ENCODE measurements at regions not wholly inside any gene's neighbourhood (a gene's known extent, or its start where the extent isn't known, plus 50 kb on each side); places are given as distances from the start of the nearest gene placed in this dataset.

DNA sequence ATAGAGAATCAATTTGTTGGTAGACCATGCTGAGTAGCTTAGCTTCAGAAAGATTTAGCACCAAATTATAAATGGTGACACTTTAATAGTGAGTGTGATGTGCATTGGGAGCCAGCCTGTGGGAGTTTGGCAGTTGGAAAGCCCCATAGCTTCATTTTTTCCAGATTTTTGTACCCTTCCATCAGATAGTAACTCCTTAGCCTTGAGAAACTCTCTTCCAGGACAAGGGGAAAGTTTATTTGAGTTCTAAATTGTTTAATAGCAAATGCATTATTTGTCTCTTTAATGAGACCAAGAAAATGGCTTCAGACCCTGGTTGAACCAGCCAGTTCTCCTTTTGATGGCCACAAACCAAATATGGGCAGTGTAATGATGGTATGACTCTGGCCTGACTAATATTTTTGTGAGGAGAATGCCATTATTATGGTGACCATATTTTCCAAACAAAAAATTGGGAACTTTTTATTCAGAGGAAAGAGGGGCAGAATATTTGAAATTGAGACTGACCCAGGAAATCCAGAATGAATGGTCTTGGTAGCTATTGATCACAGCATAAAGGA is 49.8 kb downstream of the PLCE1 start:
- DNase-seq, result no peak

DNA sequence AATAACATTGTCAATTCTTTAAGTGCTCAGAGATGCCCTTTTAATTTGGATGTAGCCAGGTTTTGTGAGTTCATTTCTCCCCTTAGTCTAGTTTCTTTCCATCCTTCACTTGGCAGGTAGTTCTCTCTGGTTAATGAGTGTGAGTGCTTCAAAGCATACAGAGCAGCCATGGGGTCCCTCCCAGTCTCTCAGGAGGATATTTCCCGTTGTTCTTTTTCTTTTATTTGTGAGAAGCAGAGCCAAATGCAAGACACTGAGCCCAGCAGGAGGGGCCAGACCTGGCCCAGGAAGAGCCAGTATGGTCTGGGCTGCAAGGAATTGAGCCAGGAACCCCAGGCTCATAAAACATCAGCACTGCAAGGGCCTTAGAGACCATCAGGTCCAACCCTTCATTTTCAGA is 52.4 kb downstream of the PLCE1 start:
- no peak for DNase-seq

DNA sequence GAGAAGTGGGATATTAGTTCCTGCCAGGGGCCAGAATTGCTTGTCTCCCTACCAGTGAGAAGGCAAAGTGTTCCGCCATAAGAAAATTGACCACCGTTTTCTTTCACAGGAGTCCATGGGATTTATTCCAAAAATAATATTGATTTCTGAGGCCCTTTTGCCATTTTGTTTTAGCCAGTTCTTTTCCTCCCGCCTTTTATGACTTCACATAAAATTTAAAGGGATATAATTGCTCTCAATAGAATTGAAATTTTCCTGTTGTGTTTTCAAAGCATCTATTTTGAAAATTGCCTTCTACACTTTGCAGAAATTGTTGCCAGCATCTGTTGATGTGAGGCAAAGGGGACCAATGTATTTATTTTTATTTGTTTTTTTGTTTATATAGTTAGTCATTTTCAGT is 53.6 kb downstream of the PLCE1 start:
- no peak for DNase-seq

DNA sequence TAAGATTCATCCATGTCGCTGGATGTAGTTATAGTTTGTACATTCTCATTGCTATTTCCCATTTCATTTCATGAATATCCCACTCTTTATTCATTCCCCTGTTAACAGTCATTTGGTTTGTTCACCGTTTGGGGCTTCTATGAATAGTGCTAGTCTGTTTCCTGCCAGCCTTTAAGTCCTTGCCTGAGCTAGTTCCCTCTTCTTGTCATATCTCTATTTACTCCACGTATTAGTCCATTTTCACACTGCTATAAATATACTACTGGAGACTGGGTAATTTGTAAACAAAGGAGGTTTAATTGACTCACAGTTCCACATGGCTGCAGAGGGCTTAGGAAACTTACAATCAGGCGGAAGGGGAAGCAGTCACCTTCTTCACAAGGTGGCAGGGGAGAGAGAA is 56.2 kb downstream of the PLCE1 start:
- no peak for DNase-seq

DNA sequence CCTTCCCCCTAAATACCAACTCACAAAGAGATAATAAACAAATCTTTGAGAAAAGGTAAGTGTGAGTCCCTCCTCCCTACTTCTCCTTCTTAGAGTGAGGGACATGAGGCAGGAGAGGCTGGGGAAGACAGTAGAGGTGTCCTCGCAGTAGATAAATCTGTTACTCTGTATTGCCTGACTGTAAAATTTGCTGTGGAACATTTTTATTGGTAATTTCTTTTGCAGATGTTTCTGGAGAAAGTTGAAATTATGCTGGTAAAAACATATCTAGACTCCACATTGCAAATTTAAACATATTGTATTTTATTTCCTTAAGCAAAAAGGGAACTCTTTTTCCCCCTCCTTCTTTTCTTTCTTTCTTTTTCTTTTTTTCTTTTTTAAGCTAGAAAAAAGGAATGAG is 58.5 kb downstream of the PLCE1 start:
- DNase-seq, result no peak

DNA sequence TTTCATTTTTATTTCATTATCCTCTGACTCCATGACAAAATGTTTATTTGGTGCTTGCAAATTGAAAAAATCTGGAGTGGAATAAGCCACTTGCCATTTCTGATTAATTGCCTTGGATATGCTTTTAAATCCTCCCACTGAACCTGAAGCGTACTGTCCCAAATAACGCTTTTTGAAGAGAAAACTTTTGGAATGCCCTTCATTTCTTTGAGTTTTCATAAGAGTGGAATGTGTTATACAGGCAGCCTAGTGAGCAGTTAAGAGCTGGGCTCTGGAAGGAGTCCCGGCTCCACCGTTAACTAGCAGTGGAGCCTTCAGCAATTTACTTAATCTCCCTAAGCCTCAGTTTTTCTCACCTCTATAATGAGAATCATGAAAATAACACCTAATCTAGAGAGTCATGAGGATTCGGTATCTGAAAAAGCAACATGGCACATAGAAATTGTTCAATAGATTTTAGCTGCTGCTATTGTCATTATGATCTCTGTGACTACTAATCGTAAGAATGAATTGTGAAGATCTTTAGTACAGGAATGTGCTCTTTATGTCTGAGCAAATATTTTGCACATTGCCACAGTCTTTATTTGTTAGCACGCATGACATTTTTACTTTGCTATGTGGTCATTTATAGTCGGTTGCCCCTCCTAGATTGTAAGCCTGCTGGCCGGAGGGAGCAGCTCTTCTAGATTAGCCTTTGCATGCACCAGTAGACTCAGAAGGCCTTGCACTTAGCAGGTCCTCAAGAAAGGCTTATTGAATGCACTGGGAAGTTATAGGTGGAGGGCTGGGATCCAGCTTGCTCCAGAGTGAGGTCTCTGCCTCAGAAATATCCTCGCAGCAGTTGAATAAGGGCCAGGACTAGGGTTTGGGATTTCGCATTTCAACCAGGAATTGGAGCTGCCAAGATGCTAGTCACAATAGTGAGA is 59.4 kb downstream of the PLCE1 start:
- peak in 4 of 56 donors; percentile 2 to 10 (median 4) for DNase-seq

DNA sequence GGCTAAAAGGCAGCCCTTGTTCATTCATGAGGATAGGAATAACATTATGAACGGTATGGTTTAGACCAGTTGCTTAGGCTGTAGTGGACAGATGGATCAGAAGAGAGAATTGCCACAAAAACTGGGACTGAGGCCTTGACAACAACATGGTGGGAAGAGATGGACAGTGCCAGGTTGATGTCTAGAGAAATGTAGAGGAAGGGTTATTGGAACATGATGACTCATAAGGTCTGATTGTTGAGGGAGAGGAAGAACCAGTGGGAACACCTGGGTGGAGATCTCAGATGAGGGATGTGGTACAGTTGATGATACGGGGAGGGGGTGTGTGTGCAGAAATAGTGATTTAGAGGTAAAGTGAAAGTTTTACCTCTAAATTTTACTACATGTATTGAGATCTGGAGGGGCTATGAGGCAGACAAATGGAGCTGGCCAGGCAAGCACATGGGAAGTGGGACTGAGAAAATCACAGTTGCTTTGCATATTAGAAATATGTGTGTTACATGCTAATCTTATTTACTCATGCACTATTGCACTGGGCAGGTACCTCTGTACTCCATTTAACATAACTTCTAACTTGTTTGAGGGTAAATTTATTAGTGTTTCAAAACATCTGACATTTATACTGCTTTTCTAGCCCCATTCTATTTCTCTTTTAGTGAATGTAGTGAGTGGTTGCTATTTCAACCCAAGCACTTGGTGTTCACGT is 65.6 kb downstream of the PLCE1 start:
- no peak for DNase-seq

DNA sequence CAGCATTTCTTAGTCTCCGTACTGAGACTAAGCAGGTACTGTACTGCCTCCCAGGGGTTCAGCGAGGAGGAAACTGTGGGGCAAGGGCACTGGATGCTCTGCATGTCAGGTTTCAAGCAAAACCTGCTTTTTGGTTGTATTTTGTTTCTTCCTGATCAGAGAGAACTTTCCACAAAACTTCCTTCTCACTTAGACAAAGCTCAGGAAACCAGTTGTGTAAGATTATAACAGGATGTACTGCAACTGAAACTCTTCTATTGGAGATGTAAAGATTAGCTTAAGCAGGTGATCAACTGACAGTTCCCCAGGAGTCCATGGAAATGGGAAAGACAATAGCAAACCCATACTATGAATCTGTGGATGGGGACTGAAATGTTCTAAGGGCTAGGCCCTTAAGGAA is 67.3 kb downstream of the PLCE1 start:
- DNase-seq, result no peak

DNA sequence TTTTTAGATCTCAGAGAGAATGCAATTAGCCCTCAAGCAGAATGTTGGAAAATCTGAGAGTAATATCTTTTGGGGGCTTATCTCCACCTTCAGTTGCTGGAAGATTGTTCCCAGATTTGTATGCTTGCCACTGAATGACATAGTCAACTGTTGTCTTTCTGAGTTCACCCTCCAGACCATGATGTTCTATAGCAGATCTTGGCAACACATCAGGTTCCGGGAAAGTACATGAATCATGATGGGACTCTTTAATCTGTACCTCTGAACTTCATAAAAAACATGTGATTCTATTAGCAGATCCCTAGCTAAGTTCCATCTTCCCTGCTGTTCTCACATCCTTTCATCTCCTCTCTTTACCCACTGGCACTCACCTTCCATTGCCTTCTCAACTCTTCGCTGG is 68.9 kb downstream of the PLCE1 start:
- no peak for DNase-seq

DNA sequence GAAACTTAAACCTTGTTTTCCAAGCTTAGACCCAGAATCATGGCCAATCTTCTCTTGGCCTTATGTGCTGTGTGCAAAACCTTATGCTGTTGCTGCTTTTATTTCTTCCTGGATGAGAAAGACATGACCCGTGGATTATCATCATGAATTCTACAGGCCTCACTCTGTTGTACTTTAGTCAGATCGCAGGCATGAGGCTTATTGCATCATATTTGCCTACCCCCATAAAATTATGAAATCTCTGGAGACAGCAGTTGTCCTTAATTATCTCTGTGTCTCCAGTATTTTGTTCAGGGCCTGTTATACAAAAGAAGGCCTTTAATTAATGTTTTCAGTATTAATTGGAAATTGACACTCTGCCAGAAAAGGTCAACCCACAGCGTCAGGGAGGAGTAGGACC is 71.6 kb downstream of the PLCE1 start:
- DNase-seq, result no peak

DNA sequence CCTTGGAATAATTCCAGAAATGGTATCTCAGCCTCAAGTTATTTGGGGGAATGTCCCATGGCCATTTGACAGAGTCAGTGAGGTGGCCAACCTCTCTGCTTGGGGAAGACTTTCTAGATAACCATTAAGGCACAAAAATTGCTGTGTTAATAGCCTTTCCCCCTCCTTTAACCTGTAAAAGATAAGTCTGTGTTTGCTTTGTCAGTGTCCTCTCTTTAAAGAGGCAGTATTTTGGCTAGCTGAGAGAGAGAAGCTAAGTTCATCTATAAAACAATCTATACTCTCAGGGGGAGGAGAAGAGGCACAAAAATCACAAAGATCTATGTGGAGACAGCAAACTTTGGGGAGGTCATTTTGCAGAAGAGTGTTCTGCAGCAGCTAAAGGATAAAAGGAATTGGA is 72.1 kb downstream of the PLCE1 start:
- no peak for DNase-seq

DNA sequence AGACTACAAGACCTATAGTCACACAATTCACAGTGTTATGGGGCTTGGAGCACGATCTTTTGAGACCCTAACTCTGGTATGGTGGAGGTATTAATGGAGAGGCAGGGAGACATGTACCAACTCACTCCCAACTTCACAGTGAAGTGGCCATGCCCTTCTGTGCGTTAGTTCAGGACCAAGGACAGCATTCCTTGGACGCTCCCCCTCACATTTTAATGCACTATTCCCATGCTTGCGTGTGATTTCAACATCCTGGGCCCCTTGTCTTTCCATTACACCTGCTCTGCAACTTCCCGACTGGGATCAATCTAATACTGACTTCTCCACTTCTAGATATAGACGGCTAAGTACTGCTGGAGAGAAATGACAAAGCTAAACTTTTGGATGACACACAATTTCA is 72.7 kb downstream of the PLCE1 start:
- no peak for DNase-seq

DNA sequence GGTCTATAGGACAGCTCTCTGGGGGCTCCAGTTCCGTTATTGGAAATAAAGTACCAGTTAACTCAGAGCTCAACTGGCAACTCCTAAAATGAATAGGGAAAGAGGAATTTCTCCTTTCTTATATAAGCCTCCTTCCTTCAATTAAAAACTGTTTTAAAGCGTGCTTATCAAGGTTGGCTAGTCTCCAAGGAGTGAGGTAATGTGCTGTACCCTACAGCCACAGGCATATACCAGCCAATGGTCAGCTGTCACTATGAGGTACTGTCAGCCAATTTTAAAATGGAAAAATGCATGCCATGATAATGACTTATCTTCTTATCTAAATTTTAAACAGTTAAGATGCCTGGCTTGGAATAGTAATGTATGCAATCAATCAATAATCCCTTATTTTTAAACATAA is 76.2 kb downstream of the PLCE1 start:
- DNase-seq, result no peak

DNA sequence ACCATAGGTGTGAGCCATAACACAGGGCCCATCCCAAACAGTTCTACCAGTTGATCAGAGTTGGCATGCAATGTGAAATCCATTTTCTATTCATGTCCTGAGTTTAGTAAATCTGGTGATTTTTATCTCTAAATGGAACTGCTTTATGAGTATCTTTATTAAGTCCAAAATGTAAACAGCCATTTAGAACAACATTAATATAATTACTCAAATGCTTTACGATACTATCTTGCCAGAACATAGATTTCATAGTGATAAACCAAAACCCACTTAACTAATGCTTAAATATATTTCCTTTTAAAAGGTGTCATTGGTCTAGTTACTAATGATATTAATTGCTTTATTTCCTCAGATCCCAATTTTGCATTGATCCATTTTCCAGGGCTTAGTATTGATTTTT is 80.7 kb downstream of the PLCE1 start:
- no peak for DNase-seq

DNA sequence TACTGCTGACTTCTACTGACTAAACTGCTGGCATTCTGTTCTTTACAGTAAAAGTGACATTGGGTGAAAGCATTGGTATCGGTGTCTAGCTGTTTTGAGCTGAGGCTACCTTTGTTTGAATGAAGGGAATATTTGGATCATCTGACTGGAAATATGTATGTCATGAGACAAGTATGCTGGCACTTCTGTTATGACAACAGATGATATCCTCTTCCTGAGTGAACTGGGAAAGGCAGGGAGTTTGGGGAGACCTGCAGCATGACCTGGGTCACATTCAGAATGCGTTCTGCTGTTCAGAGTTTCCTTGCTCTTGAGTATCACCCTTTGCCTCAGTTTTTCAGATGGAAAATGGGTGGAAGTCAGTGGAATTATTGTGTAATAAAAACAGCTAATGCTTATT is 81.8 kb downstream of the PLCE1 start:
- DNase-seq, result no peak

DNA sequence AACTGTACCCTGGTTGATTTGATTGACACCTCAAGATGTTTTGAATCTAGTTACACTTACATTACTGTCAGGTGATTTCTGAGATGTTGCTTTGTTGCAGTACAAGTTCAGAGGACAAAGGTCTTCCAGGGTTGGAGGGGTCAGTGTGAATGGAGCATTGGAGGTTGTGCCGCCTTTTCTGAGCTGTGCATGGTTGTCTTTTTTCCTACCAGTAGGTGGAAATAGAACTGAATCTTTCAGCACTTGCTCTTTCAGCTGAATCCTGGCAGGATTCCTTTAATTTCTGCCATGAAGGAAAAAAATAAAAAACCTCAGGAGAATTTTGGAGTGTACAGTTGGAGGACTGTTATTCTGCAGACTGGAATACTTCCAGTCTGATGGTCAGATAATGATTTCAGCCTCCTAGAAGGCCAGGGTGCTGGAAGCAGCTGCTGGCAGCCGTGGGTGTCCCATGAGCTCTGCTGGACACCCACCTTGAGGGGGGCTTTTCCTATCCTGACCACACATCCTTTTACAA is 82.7 kb downstream of the PLCE1 start:
- DNase-seq, result peak in 1 of 56 donors; percentile 4

DNA sequence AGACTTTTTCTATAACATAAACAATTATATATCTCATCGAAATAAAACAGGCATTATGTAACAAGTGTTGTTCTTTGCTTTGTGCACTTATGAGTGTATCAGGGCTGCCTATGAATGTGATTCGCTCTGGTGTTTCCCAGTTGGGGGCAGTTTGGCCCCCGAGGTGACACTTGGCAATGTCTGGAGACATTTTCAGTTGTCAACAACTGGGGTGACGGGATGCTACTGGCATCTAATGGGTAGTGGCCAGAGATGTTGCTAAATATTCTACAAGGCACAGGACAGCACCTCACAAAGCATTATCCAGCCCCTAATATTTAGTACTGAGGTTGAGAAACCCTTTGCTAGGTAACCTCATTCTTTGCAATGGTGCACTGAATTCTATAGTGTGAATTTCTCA is 83.3 kb downstream of the PLCE1 start:
- DNase-seq, result no peak

DNA sequence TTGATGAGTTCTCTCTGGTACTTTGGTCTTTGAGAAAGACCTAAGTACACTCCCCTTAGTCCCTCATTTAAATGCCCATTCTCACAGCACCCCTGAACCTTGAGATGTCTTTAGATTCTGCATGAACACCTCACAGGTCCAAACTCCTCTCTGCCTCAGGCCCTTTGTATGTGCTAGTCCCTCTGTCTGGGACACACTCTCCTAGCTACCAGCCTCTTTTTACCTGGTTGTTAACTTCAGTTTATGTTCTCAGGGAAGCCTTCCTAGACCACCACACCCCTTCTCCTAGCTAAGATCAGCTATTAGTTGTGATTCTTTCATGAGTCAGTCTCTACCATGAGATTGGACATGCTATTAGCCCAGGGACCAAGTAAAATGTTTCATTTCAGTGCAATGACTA is 86.4 kb downstream of the PLCE1 start:
- DNase-seq, result no peak

DNA sequence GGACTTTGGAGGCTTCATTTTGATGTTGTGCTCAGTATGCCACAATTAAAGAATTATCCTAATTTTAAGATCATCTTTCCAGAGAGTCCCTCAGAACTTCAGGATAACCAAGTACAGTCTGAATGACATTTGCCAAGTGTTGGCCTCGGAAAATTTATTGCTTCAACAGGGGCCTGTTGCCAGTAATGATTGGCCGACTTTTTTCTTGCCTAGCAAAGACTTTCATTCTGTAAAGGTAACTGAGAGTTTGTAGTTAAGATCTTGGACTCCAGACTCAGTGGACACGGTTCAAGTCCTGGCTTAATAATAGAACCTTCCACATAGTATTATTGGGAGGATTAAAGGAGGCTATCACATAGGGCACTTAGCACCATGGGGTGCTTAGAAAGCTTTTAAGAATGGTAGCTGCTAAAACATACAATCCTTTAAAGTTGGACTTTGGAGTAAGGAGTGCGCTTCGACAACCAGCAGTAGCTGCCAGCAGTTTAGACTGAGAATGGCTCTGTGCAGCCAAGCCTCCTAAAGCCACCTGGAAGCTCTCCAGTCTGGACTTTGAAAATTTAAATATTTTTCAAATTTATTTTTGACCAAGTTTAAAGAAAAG is 90.0 kb downstream of the PLCE1 start:
- DNase-seq, result no peak

DNA sequence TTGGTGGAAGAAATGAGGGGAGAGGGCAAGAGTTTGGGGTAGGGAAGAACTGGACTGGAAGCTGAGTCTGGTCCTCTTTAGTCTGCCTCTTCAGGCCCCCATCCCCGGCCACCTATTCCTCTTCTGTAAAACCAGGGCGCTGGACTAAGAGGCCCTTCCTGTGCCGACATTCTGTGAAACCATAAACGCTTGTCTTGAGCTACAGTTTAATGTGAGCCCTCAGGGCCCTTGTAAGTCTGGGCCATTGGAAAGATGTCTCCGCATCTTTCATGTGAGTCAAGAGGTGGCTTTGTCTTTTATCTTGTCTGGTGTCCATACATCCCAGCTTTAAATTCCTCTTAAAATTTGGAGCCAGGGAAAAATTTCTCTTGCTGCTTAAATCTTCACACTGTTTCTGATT is 90.6 kb downstream of the PLCE1 start:
- no peak for DNase-seq

DNA sequence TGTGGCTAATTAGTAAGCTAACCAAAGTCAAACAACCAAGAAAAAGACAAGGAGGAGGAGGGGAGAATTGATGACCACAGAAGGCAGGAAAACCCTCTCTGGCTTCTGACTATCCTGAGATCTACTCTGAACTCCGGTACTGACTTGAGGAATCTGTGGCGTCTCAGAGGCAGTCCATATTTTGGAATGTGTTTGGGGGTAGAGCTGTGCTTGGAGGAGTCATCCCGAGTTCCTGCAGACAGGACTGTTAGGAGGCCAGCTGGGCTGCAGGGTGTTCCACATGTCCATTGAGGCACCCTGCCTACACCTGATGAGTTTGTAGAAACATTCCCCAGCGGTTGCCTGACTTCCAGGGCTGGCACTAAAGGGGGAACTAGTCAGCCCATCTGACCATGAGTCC is 91.6 kb downstream of the PLCE1 start:
- DNase-seq, result no peak
